Vagina (tissue), 2 donors: ENCODE measurements at regions not wholly inside any gene's neighbourhood (a gene's known extent, or its start where the extent isn't known, plus 50 kb on each side); places are given as distances from the start of the nearest gene placed in this dataset.
"Not testable (repeated sequence)": the region's sequence is repeated elsewhere in the genome, so short reads cannot be mapped to it uniquely, and the experiment has no call there.

ENCODE experiments used
- CTCF ChIP-seq, 3 experiments: fragments of 450-650 bp in 2 of 3; fragments of 200-600 bp in 1 of 3; sonication (generic) in 1 of 3; IDR thresholded peaks; one replicate each; pipeline ENCODE4 v1.5.1; 2017 to 2019; ENCODE audit warnings: antibody characterized with exemption in 3 of 3, mild to moderate bottlenecking in 2 of 3, moderate library complexity in 2 of 3
- POLR2A ChIP-seq, 2 donors: fragments of 450-650 bp; IDR thresholded peaks; one replicate each; pipeline ENCODE4 v1.6.1; 2017; ENCODE audit warnings: antibody characterized with exemption in 2 of 2, mild to moderate bottlenecking in 2 of 2, moderate library complexity in 2 of 2
- POLR2AphosphoS5 ChIP-seq, 2 donors: sonication (generic); formaldehyde crosslinking; IDR thresholded peaks; one replicate each; pipeline ENCODE4 v1.9.0; 2017; ENCODE audit warnings: antibody characterized with exemption in 2 of 2, mild to moderate bottlenecking in 2 of 2, low read depth in 1 of 2; ENCODE audit not compliant: insufficient read depth in 1 of 2

- TF ChIP-seq CTCF (IDR thresholded peaks at IDR 0.05); POLR2A (IDR thresholded peaks at IDR 0.05); POLR2AphosphoS5 (IDR thresholded peaks at IDR 0.05; ENCODE audit: insufficient read depth in 1 of 2, low read depth in 1 of 2): not testable (repeated sequence)
Observed at GRCh38 chr17:34039759-34040555, 215.1 kb upstream of the CCL2 start.
